Keratinocyte (primary cell): ENCODE measurements at regions not wholly inside any gene's neighbourhood (a gene's known extent, or its start where the extent isn't known, plus 50 kb on each side); places are given as distances from the start of the nearest gene placed in this dataset.

ENCODE experiments used
- DNase-seq: peaks from one replicate; pipeline ENCODE4 v3.0.0-alpha.2; 2011; ENCODE audit warnings: low read depth, missing footprints, low spot score
- FAIRE-seq: peaks from 2 replicates; lab custom pipeline; 2011; peaks lifted over from hg19 to GRCh38; lab: Jason Lieb, UNC
- H2AFZ ChIP-seq: 2 replicates; pipeline ENCODE4 v1.6.0; 2012; ENCODE audit warnings: low read length, control low read depth, inconsistent platforms; ENCODE audit not compliant: control insufficient read depth
- H3K27ac ChIP-seq: 2 replicates; pipeline ENCODE4 v1.5.1; 2011; ENCODE audit warnings: low read length; ENCODE audit not compliant: control insufficient read depth, insufficient read depth
- H3K27me3 ChIP-seq: 3 replicates; pipeline ENCODE4 v1.6.0; 2011; ENCODE audit warnings: low read length; ENCODE audit not compliant: control insufficient read depth, insufficient read depth; ENCODE audit errors: extremely low read depth
- H3K36me3 ChIP-seq, 2 experiments: 2 replicates in 1 of 2; 3 replicates in 1 of 2; pipeline ENCODE4 v1.5.1; 2011; ENCODE audit warnings: low read length in 2 of 2, mild to moderate bottlenecking in 1 of 2; ENCODE audit not compliant: control insufficient read depth in 2 of 2, insufficient read depth in 2 of 2; ENCODE audit errors: extremely low read depth in 1 of 2
- H3K4me1 ChIP-seq: 3 replicates; pipeline ENCODE4 v1.5.1; 2011; ENCODE audit warnings: low read length; ENCODE audit not compliant: control insufficient read depth, insufficient read depth; ENCODE audit errors: extremely low read depth
- H3K4me2 ChIP-seq: 3 replicates; pipeline ENCODE4 v1.6.0; 2011; ENCODE audit warnings: low read depth, low read length; ENCODE audit not compliant: control insufficient read depth, insufficient read depth; ENCODE audit errors: extremely low read depth
- H3K4me3 ChIP-seq, 3 experiments: fragments of 200-600 bp in 1 of 3; sonication (generic) in 1 of 3; 2 replicates in 2 of 3; 3 replicates in 1 of 3; pipeline ENCODE4 v1.5.1; 2011 to 2016; ENCODE audit warnings: low read length in 3 of 3, mild to moderate bottlenecking in 3 of 3, control low read depth in 2 of 3, inconsistent platforms in 1 of 3, low read depth in 1 of 3, mixed read lengths in 1 of 3, mixed run types in 1 of 3, moderate library complexity in 1 of 3; ENCODE audit not compliant: control insufficient read depth in 2 of 3, insufficient read depth in 2 of 3; ENCODE audit errors: extremely low read depth in 1 of 3
- H3K79me2 ChIP-seq: 2 replicates; pipeline ENCODE4 v1.6.0; 2012; ENCODE audit warnings: low read length; ENCODE audit not compliant: control insufficient read depth, insufficient read depth
- H3K9ac ChIP-seq: 3 replicates; pipeline ENCODE4 v1.6.0; 2011; ENCODE audit warnings: low read length; ENCODE audit not compliant: control insufficient read depth, insufficient read depth; ENCODE audit errors: extremely low read depth
- H3K9me1 ChIP-seq: 3 replicates; pipeline ENCODE4 v1.6.0; 2011; ENCODE audit warnings: low read length; ENCODE audit not compliant: control insufficient read depth, insufficient read depth; ENCODE audit errors: extremely low read depth
- H3K9me3 ChIP-seq: 2 replicates; pipeline ENCODE4 v1.5.1; 2012; ENCODE audit warnings: low read depth, low read length; ENCODE audit not compliant: control insufficient read depth
- H4K20me1 ChIP-seq: 3 replicates; pipeline ENCODE4 v1.6.0; 2011; ENCODE audit warnings: low read length; ENCODE audit not compliant: control insufficient read depth, insufficient read depth; ENCODE audit errors: extremely low read depth
- CTCF ChIP-seq, 3 experiments: IDR thresholded peaks in 1 of 3; conservative IDR thresholded peaks in 1 of 3; optimal IDR thresholded peaks in 1 of 3; 2 replicates in 2 of 3; 3 replicates in 1 of 3; pipeline versions ENCODE3 to v1.5.1; 2011; ENCODE audit warnings: low read length in 3 of 3, mild to moderate bottlenecking in 3 of 3, moderate library complexity in 2 of 3, control low read depth in 1 of 3, inconsistent platforms in 1 of 3; ENCODE audit not compliant: insufficient read depth in 2 of 3; ENCODE audit errors: extremely low read depth in 1 of 3
- EZH2 ChIP-seq: IDR thresholded peaks from one replicate; pipeline ENCODE4 v1.6.1; 2012; ENCODE audit warnings: inconsistent platforms, mild to moderate bottlenecking, low read length, moderate library complexity
- dilution Hi-C: fragments of 300-500 bp; cut with MboI; formaldehyde crosslinking; loops from one replicate; pipeline ENCODE4 v1.7.0; 2020; ENCODE audit warnings: low sequenced_read_pairs; ENCODE audit not compliant: extremely low pct_ligation_motif_present

DNA sequence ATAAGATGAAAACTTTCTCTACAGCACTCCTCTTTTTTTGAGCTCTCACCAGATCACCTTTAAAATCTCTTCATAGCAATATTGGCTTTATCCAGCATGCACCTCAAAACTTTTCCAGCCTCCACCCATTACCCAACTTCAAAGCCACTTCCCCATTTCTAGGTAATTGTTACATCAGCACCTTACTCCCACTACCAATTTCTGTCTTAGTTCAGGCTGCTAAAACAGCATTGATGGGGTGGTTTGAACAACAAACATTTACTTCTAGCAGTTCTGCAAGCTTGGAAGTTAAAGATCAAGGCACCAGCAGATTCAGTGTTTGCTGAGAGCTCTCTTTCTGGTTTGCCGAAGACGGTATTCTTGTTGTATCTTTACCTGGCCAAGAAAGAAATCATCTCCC lies 114.0 kb upstream of the SLC39A10 start:
- H3K79me2 ChIP-seq = no peaks in the 10 kb centered on the region
- H3K9me3 ChIP-seq = no peaks in the 10 kb centered on the region
- DNase-seq (no peak), FAIRE-seq (no peak)
- H3K27ac ChIP-seq = no peak overlapping the region
- no peaks in the 10 kb centered on the region for H3K27me3 ChIP-seq
- H4K20me1 ChIP-seq = no peaks in the 10 kb centered on the region
- no peaks in the 10 kb centered on the region for H3K36me3 ChIP-seq
- H2AFZ ChIP-seq = no peak overlapping the region
- no peak overlapping the region for H3K4me2 ChIP-seq
- no peaks in the 10 kb centered on the region for H3K9me1 ChIP-seq
- H3K9ac ChIP-seq = no peak overlapping the region
- TF ChIP-seq CTCF (optimal IDR thresholded peaks at IDR 0.05 in 1 of 3, IDR thresholded peaks at IDR 0.05 in 1 of 3, conservative IDR thresholded peaks at IDR 0.05 in 1 of 3; ENCODE audit: extremely low read depth in 1 of 3, insufficient read depth in 2 of 3, low read length in 3 of 3) = no peak
- no peak for TF ChIP-seq EZH2
- peaks cover 2% of the 10 kb centered on the region for H3K4me1 ChIP-seq
- H3K4me3 ChIP-seq = no peak overlapping the region
- dilution Hi-C loops = no loop called here

- Histone ChIP-seq H3K27ac (no peak overlapping the region), H3K79me2 (no peaks in the 10 kb centered on the region)
- no peak for FAIRE-seq
Observed at GRCh38 chr2:195542067-195542466, 115.0 kb upstream of the SLC39A10 start.

More at GRCh38 chr2:195542067-195542466, 115.0 kb upstream of the SLC39A10 start:
- TF ChIP-seq EZH2 (no peak), CTCF (optimal IDR thresholded peaks at IDR 0.05 in 1 of 3, IDR thresholded peaks at IDR 0.05 in 1 of 3, conservative IDR thresholded peaks at IDR 0.05 in 1 of 3; ENCODE audit: extremely low read depth in 1 of 3, insufficient read depth in 2 of 3, low read length in 3 of 3) (no peak)
- Histone ChIP-seq H3K4me1 (peaks cover 2% of the 10 kb centered on the region), H3K27me3 (no peaks in the 10 kb centered on the region), H3K9me3 (no peaks in the 10 kb centered on the region), H3K9ac (no peak overlapping the region), H3K4me2 (no peak overlapping the region), H3K4me3 (no peak overlapping the region), H3K36me3 (no peaks in the 10 kb centered on the region), H3K9me1 (no peaks in the 10 kb centered on the region), H2AFZ (no peak overlapping the region), H4K20me1 (no peaks in the 10 kb centered on the region)
- dilution Hi-C loops = no loop called here
- no peak for DNase-seq
